ENCODE measurements at regions not wholly inside any gene's neighbourhood (a gene's known extent, or its start where the extent isn't known, plus 50 kb on each side); places are given as distances from the start of the nearest gene placed in this dataset.

GRCh38 chr7:7090460-7090859 is 91.9 kb upstream of the C1GALT1 start:
- TF ChIP-seq, protein P1, sequence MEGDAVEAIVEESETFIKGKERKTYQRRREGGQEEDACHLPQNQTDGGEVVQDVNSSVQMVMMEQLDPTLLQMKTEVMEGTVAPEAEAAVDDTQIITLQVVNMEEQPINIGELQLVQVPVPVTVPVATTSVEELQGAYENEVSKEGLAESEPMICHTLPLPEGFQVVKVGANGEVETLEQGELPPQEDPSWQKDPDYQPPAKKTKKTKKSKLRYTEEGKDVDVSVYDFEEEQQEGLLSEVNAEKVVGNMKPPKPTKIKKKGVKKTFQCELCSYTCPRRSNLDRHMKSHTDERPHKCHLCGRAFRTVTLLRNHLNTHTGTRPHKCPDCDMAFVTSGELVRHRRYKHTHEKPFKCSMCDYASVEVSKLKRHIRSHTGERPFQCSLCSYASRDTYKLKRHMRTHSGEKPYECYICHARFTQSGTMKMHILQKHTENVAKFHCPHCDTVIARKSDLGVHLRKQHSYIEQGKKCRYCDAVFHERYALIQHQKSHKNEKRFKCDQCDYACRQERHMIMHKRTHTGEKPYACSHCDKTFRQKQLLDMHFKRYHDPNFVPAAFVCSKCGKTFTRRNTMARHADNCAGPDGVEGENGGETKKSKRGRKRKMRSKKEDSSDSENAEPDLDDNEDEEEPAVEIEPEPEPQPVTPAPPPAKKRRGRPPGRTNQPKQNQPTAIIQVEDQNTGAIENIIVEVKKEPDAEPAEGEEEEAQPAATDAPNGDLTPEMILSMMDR (conservative IDR thresholded peaks at IDR 0.05 in 1 of 2, IDR thresholded peaks at IDR 0.05 in 1 of 2; ENCODE audit: low read depth in 1 of 2, low read length in 2 of 2): no peak
- no peak for TF ChIP-seq EZH2 (IDR thresholded peaks at IDR 0.05; ENCODE audit: low read length, missing control alignments)

All from fibroblast of lung (primary cell).